ENCODE measurements at regions not wholly inside any gene's neighbourhood (a gene's known extent, or its start where the extent isn't known, plus 50 kb on each side); places are given as distances from the start of the nearest gene placed in this dataset.

DNA sequence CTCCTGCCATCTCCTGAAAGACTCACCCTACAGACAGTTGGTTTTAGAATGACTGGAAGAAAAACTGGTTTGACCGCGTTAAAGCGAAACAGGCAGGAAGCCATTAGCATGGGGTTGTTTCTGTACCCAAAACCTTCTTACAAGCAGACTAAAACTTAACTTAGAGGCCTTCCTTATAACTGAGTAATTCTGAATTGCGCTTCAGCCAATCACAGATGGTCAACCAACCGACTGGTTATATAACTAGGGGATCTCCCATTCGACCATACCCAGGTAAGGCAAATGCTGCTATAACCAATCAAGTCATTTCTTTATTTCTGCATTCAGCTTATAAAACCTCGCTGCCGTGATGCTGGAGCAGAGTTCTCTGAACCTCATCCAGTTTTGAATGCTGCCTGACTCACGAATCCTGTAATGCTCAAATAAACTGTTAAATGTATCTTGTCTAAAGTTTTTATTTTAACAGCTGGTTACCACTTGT lies 87.8 kb upstream of the DRD2 start:
- TF ChIP-seq CTCF (conservative IDR thresholded peaks at IDR 0.05; ENCODE audit: low read depth, low read length) (no peak), SMC3 (IDR thresholded peaks at IDR 0.05; ENCODE audit: low read depth, low read length) (no peak), POLR2A (IDR thresholded peaks at IDR 0.05; ENCODE audit: low read depth, low read length) (no peak), CEBPB (IDR thresholded peaks at IDR 0.05; ENCODE audit: low read depth, low read length) (no peak), MAFK (IDR thresholded peaks at IDR 0.05; ENCODE audit: low read depth, low read length) (no peak), RAD21 (IDR thresholded peaks at IDR 0.05; ENCODE audit: low read length) (no peak), MXI1 (IDR thresholded peaks at IDR 0.05; ENCODE audit: borderline replicate concordance, low read depth, low read length) (no peak)

All from IMR-90 (cell line).